ENCODE measurements at regions not wholly inside any gene's neighbourhood (a gene's known extent, or its start where the extent isn't known, plus 50 kb on each side); places are given as distances from the start of the nearest gene placed in this dataset.

DNA sequence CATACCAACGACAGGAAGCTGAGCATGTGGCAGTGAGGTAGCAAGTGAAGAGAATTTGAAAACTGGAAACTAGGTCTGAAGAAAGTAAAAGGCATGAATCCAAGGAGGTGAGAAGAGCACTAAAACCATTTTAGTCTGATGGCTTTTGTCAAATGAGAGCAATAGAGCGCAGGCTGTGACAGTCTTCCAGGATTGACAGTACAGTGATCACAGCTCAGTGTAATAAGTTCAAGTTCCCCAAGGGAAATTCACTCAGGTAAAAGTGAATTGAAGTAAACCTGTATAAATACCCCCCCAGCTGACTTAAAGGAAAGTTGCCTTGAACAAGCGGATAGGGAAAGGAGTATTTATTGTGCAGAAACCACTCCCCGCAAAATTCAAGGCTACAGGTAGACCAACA, 224.2 kb upstream of the CRBN start:
- Mint-ChIP-seq H3K27ac (ENCODE audit: unreplicated experiment) (no peak overlapping the region), H3K27me3 (ENCODE audit: low read depth) (no peaks in the 10 kb centered on the region), H3K4me1 (peaks cover 15% of the 10 kb centered on the region), H3K4me3 (no peak overlapping the region), H3K36me3 (ENCODE audit: low read depth) (peaks cover 7% of the 10 kb centered on the region), H3K9me3 (peaks cover 12% of the 10 kb centered on the region)
- no peak for TF ChIP-seq CTCF (conservative IDR thresholded peaks at IDR 0.05)
- no peak for DNase-seq (ENCODE audit: low read depth, low spot score)

- no peak overlapping the region for H3K4me3 Mint-ChIP-seq
- H3K27me3 Mint-ChIP-seq (ENCODE audit: low read depth), result no peaks in the 10 kb centered on the region
- H3K9me3 Mint-ChIP-seq, result peaks cover under 1% of the 10 kb centered on the region
- H3K4me1 Mint-ChIP-seq, result peaks cover 8% of the 10 kb centered on the region
- H3K36me3 Mint-ChIP-seq (ENCODE audit: low read depth), result no peaks in the 10 kb centered on the region
- no peak for DNase-seq (ENCODE audit: low read depth, low spot score)
- H3K27ac Mint-ChIP-seq (ENCODE audit: unreplicated experiment), result peak overlapping the region; percentile 2
- no peak for TF ChIP-seq CTCF (conservative IDR thresholded peaks at IDR 0.05)
Observed at GRCh38 chr3:3392946-3393345, 213.5 kb upstream of the CRBN start.

DNA sequence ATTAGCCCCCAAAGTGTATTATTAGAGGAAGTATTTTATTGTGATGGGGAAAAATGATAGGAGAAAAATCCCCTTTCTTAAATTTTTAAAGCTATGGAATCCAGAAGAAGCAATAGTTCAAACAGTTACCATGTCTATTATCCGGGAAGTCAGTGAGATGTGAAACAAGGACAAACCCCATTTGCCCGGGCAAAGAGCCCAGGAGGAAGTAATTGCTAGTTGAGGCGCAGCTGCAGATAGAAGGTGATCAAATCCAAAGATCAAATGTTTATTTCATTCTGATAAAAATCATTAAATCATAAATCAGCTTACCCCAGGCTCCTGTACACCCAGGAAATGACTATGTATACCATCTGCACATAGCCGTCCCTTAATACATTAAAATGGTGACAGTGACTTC, 204.0 kb upstream of the CRBN start:
- no peaks in the 10 kb centered on the region for H3K27me3 Mint-ChIP-seq (ENCODE audit: low read depth)
- no peak for DNase-seq (ENCODE audit: low read depth, low spot score)
- peaks cover 6% of the 10 kb centered on the region for H3K9me3 Mint-ChIP-seq
- H3K36me3 Mint-ChIP-seq (ENCODE audit: low read depth), result peaks cover 3% of the 10 kb centered on the region
- no peak for TF ChIP-seq CTCF (conservative IDR thresholded peaks at IDR 0.05)
- H3K4me3 Mint-ChIP-seq, result no peak overlapping the region
- H3K4me1 Mint-ChIP-seq, result no peaks in the 10 kb centered on the region
- H3K27ac Mint-ChIP-seq (ENCODE audit: unreplicated experiment), result no peak overlapping the region

DNA sequence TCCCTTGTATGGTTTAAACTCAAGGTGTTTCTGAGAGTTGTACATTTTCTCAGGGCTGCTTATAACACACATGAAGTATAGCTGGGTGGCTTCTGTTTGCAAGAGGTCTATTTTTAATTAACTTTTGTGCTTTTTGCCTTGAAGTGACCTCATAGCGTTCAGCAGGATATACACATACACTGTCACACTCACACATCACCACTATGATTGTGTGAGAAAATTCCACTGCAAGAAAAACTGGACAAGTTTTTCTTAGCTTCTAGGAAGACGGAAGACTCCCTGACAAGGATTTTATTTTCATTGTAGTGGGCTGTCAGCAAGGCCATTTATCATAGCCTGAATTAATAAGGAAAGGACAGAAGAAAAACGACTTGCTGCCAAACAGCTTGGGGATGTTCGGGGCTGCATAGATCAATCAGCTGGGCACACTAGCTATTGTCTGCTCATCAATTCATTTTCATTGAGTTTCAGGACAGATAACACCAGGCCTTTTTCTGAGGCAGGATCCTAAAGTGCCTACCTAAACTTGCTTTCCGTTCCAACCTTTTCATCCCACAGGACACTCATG, 192.8 kb upstream of the CRBN start:
- no peak for TF ChIP-seq CTCF (conservative IDR thresholded peaks at IDR 0.05)
- peaks cover 15% of the 10 kb centered on the region for H3K9me3 Mint-ChIP-seq
- peaks cover 13% of the 10 kb centered on the region for H3K36me3 Mint-ChIP-seq (ENCODE audit: low read depth)
- H3K4me1 Mint-ChIP-seq, result peaks cover 14% of the 10 kb centered on the region
- no peaks in the 10 kb centered on the region for H3K27me3 Mint-ChIP-seq (ENCODE audit: low read depth)
- no peak for DNase-seq (ENCODE audit: low read depth, low spot score)
- peak overlapping the region; percentile 57 for H3K27ac Mint-ChIP-seq (ENCODE audit: unreplicated experiment)
- no peak overlapping the region for H3K4me3 Mint-ChIP-seq

GRCh38 chr3:3368306-3368705, 188.8 kb upstream of the CRBN start:
- no peaks in the 10 kb centered on the region for H3K27me3 Mint-ChIP-seq (ENCODE audit: low read depth)
- peaks cover 14% of the 10 kb centered on the region for H3K4me1 Mint-ChIP-seq
- no peak for TF ChIP-seq CTCF (conservative IDR thresholded peaks at IDR 0.05)
- no peaks in the 10 kb centered on the region for H3K36me3 Mint-ChIP-seq (ENCODE audit: low read depth)
- no peak overlapping the region for H3K27ac Mint-ChIP-seq (ENCODE audit: unreplicated experiment)
- no peak for DNase-seq (ENCODE audit: low read depth, low spot score)
- H3K9me3 Mint-ChIP-seq, result no peaks in the 10 kb centered on the region
- H3K4me3 Mint-ChIP-seq, result no peak overlapping the region

GRCh38 chr3:3366386-3366785, 186.9 kb upstream of the CRBN start:
- no peak overlapping the region for H3K4me3 Mint-ChIP-seq
- H3K27ac Mint-ChIP-seq (ENCODE audit: unreplicated experiment), result no peak overlapping the region
- H3K9me3 Mint-ChIP-seq, result no peaks in the 10 kb centered on the region
- no peaks in the 10 kb centered on the region for H3K4me1 Mint-ChIP-seq
- no peak for TF ChIP-seq CTCF (conservative IDR thresholded peaks at IDR 0.05)
- no peaks in the 10 kb centered on the region for H3K27me3 Mint-ChIP-seq (ENCODE audit: low read depth)
- no peak for DNase-seq (ENCODE audit: low read depth, low spot score)
- no peaks in the 10 kb centered on the region for H3K36me3 Mint-ChIP-seq (ENCODE audit: low read depth)
